HepG2 (cell line): ENCODE measurements at regions not wholly inside any gene's neighbourhood (a gene's known extent, or its start where the extent isn't known, plus 50 kb on each side); places are given as distances from the start of the nearest gene placed in this dataset.
A peak's percentile ranks its signal among the peaks of the same experiment; 100 is the strongest.

Experiments
- ATAC-seq: fragments of 200-7000 bp; cut with Tn5 transposase; 3 replicates; pipeline ENCODE4 v1.9.1; 2020; ENCODE audit warnings: mild to moderate bottlenecking, moderate library complexity
- BruUV-seq: library from RNA; stranded (reverse); fragments of 400-500 nt; replicated peaks from 2 replicates; lab custom pipeline; 2021; lab: Mats Ljungman, UMichigan
- CTCF ChIA-PET: fragments of 300-600 bp; formaldehyde crosslinking; extraction: SDS; loops from one replicate; lab custom pipeline; 2021; ENCODE audit warnings: low total read pairs, inconsistent platforms, low intra/inter-chr PET ratio; lab: Yijun Ruan, JAX
- POLR2A ChIA-PET: fragments of 350-600 bp; sonication (Branson Sonifier 250); formaldehyde crosslinking; loops from one replicate; lab custom pipeline; 2020; ENCODE audit warnings: antibody characterized with exemption, inconsistent platforms; lab: Yijun Ruan, JAX
- DNase-seq: peaks from one replicate; pipeline ENCODE4 v3.0.0-alpha.2; 2015; ENCODE audit warnings: low spot score
- FAIRE-seq: peaks from 3 replicates; lab custom pipeline; 2011; peaks lifted over from hg19 to GRCh38; lab: Jason Lieb, UNC
- H2AFZ ChIP-seq: one replicate; pipeline ENCODE4 v1.6.1; 2011; ENCODE audit warnings: low read length, inconsistent platforms
- H3K27ac ChIP-seq: fragments of 300-600 bp; 3 replicates; pipeline ENCODE4 v1.8.0; 2011; ENCODE audit warnings: mixed run types, mild to moderate bottlenecking, mixed read lengths, low read length, inconsistent platforms; ENCODE audit not compliant: insufficient read depth; ENCODE audit errors: extremely low read length
- H3K27me3 ChIP-seq, 2 experiments: fragments of 200-600 bp in 1 of 2; 2 replicates in 1 of 2; 3 replicates in 1 of 2; pipeline versions ENCODE4 v1.6.0 to v1.8.0; 2011; ENCODE audit warnings: low read length in 2 of 2, mild to moderate bottlenecking in 2 of 2, moderate library complexity in 2 of 2, inconsistent platforms in 1 of 2; ENCODE audit not compliant: insufficient read depth in 2 of 2, control insufficient read depth in 1 of 2
- H3K36me3 ChIP-seq, 2 experiments: fragments of 200-600 bp in 1 of 2; replicated peaks in 1 of 2; 2 replicates in 1 of 2; 3 replicates in 1 of 2; pipeline versions ENCODE4 v1.5.1 to v1.8.0; 2011; ENCODE audit warnings: low read length in 2 of 2, inconsistent platforms in 1 of 2; ENCODE audit not compliant: insufficient read depth in 2 of 2, control insufficient read depth in 1 of 2
- H3K4me1 ChIP-seq: 2 replicates; pipeline ENCODE4 v1.5.1; 2012; ENCODE audit warnings: low read length, inconsistent platforms; ENCODE audit not compliant: insufficient read depth
- H3K4me2 ChIP-seq: 2 replicates; pipeline ENCODE4 v1.6.0; 2011; ENCODE audit warnings: low read depth, low read length, inconsistent platforms
- H3K4me3 ChIP-seq, 3 experiments: fragments of 200-600 bp in 1 of 3; sonication (generic), shearing (Covaris generic) in 1 of 3; replicated peaks in 1 of 3; 2 replicates each; pipeline ENCODE4 v1.5.1; 2011 to 2016; ENCODE audit warnings: low read length in 3 of 3, inconsistent platforms in 2 of 3, low read depth in 2 of 3, mild to moderate bottlenecking in 2 of 3, control low read depth in 1 of 3, mixed read lengths in 1 of 3; ENCODE audit not compliant: insufficient read depth in 1 of 3
- H3K79me2 ChIP-seq: one replicate; pipeline ENCODE4 v1.6.1; 2011; ENCODE audit warnings: low read length, inconsistent platforms; ENCODE audit not compliant: insufficient read depth
- H3K9ac ChIP-seq: 2 replicates; pipeline ENCODE4 v1.6.0; 2011; ENCODE audit warnings: mild to moderate bottlenecking, low read depth, low read length, inconsistent platforms; ENCODE audit not compliant: insufficient read depth
- H3K9me3 ChIP-seq: 2 replicates; pipeline ENCODE4 v1.5.1; 2012; ENCODE audit warnings: mild to moderate bottlenecking, low read length
- H4K20me1 ChIP-seq: 2 replicates; pipeline ENCODE4 v1.6.0; 2011; ENCODE audit warnings: inconsistent platforms, mild to moderate bottlenecking, low read length, moderate library complexity; ENCODE audit not compliant: insufficient read depth
- ATF4 ChIP-seq, 2 experiments: fragments of 450-650 bp in 1 of 2; sonication (generic) in 1 of 2; formaldehyde crosslinking; IDR thresholded peaks; 2 replicates each; pipeline versions ENCODE4 v1.5.0 to v1.8.0; 2020 to 2022; ENCODE audit warnings: mild to moderate bottlenecking in 1 of 2, missing genetic modification reagents in 1 of 2
- CBX2 ChIP-seq, 2 experiments: fragments of 200-600 bp in 1 of 2; sonication (generic); formaldehyde crosslinking in 1 of 2; IDR thresholded peaks; 2 replicates each; pipeline versions ENCODE4 v1.7.0 to v1.8.1; 2018 to 2022; ENCODE audit warnings: low read depth in 2 of 2, low read length in 1 of 2, mild to moderate bottlenecking in 1 of 2, missing genetic modification reagents in 1 of 2
- CTCF ChIP-seq: sonication (generic); formaldehyde crosslinking; IDR thresholded peaks from 2 replicates; pipeline ENCODE4 v1.5.0; 2020; ENCODE audit warnings: mild to moderate bottlenecking, missing genetic modification reagents, moderate library complexity
- HNRNPK ChIP-seq: fragments of 200-400 bp; formaldehyde crosslinking; IDR thresholded peaks from 2 replicates; pipeline ENCODE4 v1.6.1; 2018; ENCODE audit warnings: low read length, low read depth, moderate library complexity, mild to moderate bottlenecking; ENCODE audit not compliant: poor library complexity, severe bottlenecking
- IKZF5 ChIP-seq: IDR thresholded peaks from 2 replicates; pipeline ENCODE4 v1.6.1; 2018; ENCODE audit warnings: missing genetic modification reagents, mild to moderate bottlenecking, missing compliant biosample characterization
- MAFF ChIP-seq: IDR thresholded peaks from 2 replicates; pipeline ENCODE4 v1.6.1; 2011; ENCODE audit warnings: low read depth, low read length, improper control_type of control experiment
- MAFK ChIP-seq, 2 experiments: IDR thresholded peaks in 1 of 2; conservative IDR thresholded peaks in 1 of 2; 2 replicates each; pipeline ENCODE4 v1.6.1; 2011; ENCODE audit warnings: improper control_type of control experiment in 2 of 2, low read length in 2 of 2
- STAG1 ChIP-seq: sonication (generic); formaldehyde crosslinking; IDR thresholded peaks from 2 replicates; pipeline ENCODE4 v1.4.0; 2020; ENCODE audit warnings: missing genetic modification reagents
- ZKSCAN1 ChIP-seq: fragments of 150-350 bp; IDR thresholded peaks from 2 replicates; pipeline ENCODE4 v1.6.1; 2014; ENCODE audit warnings: low read length
- ZNF558 ChIP-seq: sonication (generic); formaldehyde crosslinking; IDR thresholded peaks from 2 replicates; pipeline ENCODE4 v1.9.0; 2022; ENCODE audit warnings: mild to moderate bottlenecking, missing genetic modification reagents, borderline replicate concordance
- ZNF672 ChIP-seq: sonication (generic); formaldehyde crosslinking; IDR thresholded peaks from 2 replicates; pipeline ENCODE4 v1.8.1; 2022; ENCODE audit warnings: missing genetic modification reagents
- ZNF749 ChIP-seq: sonication (generic); formaldehyde crosslinking; IDR thresholded peaks from 2 replicates; pipeline ENCODE4 v1.8.0; 2022; ENCODE audit warnings: mild to moderate bottlenecking, missing genetic modification reagents, moderate library complexity, borderline replicate concordance
- WGBS: methylation state at CpG from one replicate; pipeline ENCODE4 v1.1.6; 2017; ENCODE audit warnings: low lambda C conversion rate; 5-methylcytosine and 5-hydroxymethylcytosine counted together
- in situ Hi-C: cut with HindIII; loops from 2 replicates; pipeline ENCODE4 v1.10.0; 2017; ENCODE audit warnings: low pct_unique_long_range_greater_than_20kb; ENCODE audit not compliant: extremely low pct_ligation_motif_present
- intact Hi-C: fragments of 100-400 bp; cut with micrococcal nuclease; formaldehyde crosslinking; loops from one replicate; pipeline ENCODE4 v1.10.0; 2022; ENCODE audit not compliant: unreplicated experiment

GRCh38 chr4:27082776-27083175, 222.1 kb downstream of the STIM2 start:
- H3K4me1 ChIP-seq, result no peaks in the 10 kb centered on the region
- no peak overlapping the region for H3K9ac ChIP-seq
- H3K4me2 ChIP-seq, result no peak overlapping the region
- peaks cover 0 to 16% of the 10 kb centered on the region in 2 experiments; a peak in 2 of 5 replicates for H3K27me3 ChIP-seq
- FAIRE-seq (no peak), DNase-seq (no peak), ATAC-seq (no peak)
- WGBS, result 15% methylated on average over 4 of the region's 4 CpGs
- intact Hi-C loops (no loop called here), in situ Hi-C loops (no loop called here)
- no peaks in the 10 kb centered on the region for H3K36me3 ChIP-seq
- ChIA-PET POLR2A (no interaction called here), CTCF (no interaction called here)
- H3K4me3 ChIP-seq, result no peak overlapping the region
- no TSS peak for BruUV-seq
- no peak overlapping the region for H2AFZ ChIP-seq
- no peaks in the 10 kb centered on the region for H3K9me3 ChIP-seq
- H3K27ac ChIP-seq, result no peak overlapping the region
- TF ChIP-seq ZNF558 (CRISPR knock-in tag), result no peak
- no peaks in the 10 kb centered on the region for H4K20me1 ChIP-seq
- no peaks in the 10 kb centered on the region for H3K79me2 ChIP-seq

- intact Hi-C loops (no loop called here), in situ Hi-C loops (no loop called here)
- no peaks in the 10 kb centered on the region for H4K20me1 ChIP-seq
- no peak overlapping the region for H3K4me2 ChIP-seq
- no peak overlapping the region for H3K4me3 ChIP-seq
- FAIRE-seq (no peak), ATAC-seq (no peak), DNase-seq (no peak)
- 21% methylated on average over 33 of the region's 33 CpGs for WGBS
- no peaks in the 10 kb centered on the region for H3K9me3 ChIP-seq
- ChIA-PET CTCF (no interaction called here), POLR2A (no interaction called here)
- no peak overlapping the region for H2AFZ ChIP-seq
- H3K79me2 ChIP-seq, result no peaks in the 10 kb centered on the region
- H3K36me3 ChIP-seq, result no peaks in the 10 kb centered on the region
- no peak for TF ChIP-seq ZNF749 (CRISPR knock-in tag)
- TF ChIP-seq ATF4 (CRISPR knock-in tag; IDR thresholded peaks at IDR 0.05), result no peak
- TF ChIP-seq HNRNPK, result no peak
- TF ChIP-seq ZNF672 (CRISPR knock-in tag), result no peak
- peak; percentile 28 to 62; a peak in 2 of 4 replicates for TF ChIP-seq MAFK (conservative IDR thresholded peaks at IDR 0.05 in 1 of 2, IDR thresholded peaks at IDR 0.05 in 1 of 2; ENCODE audit: low read length in 2 of 2)
- no peak for TF ChIP-seq ZKSCAN1
- no peak for TF ChIP-seq IKZF5 (CRISPR knock-in tag)
- TF ChIP-seq CTCF (CRISPR knock-in tag), result peak; percentile 34; the same call in 1 of the 2 replicates
- peak; percentile 65 for TF ChIP-seq CBX2 (IDR thresholded peaks at IDR 0.05; ENCODE audit: low read depth, low read length)
- TF ChIP-seq CBX2 (CRISPR knock-in tag; IDR thresholded peaks at IDR 0.05; ENCODE audit: low read depth), result no peak
- TF ChIP-seq STAG1 (CRISPR knock-in tag), result peak; percentile 11; the same call in 1 of the 2 replicates
- 0 out of 2 replicates have a peak, but pooled peaks have one; percentile 21 for TF ChIP-seq MAFF
- BruUV-seq, result no TSS peak
- H3K27me3 ChIP-seq, result peaks cover 0 to 17% of the 10 kb centered on the region in 2 experiments; a peak in 2 of 5 replicates
- no peaks in the 10 kb centered on the region for H3K4me1 ChIP-seq
- H3K9ac ChIP-seq, result no peak overlapping the region
- H3K27ac ChIP-seq, result no peak overlapping the region
Observed at GRCh38 chr4:27084685-27085361, 224.2 kb downstream of the STIM2 start.
